Calu3 (cell line): ENCODE measurements at regions not wholly inside any gene's neighbourhood (a gene's known extent, or its start where the extent isn't known, plus 50 kb on each side); places are given as distances from the start of the nearest gene placed in this dataset.
A peak's percentile ranks its signal among the peaks of the same experiment; 100 is the strongest.
"Not testable (repeated sequence)": the region's sequence is repeated elsewhere in the genome, so short reads cannot be mapped to it uniquely, and the experiment has no call there.

Source experiments
- BruUV-seq: library from RNA; stranded (reverse); fragments of 400-500 nt; replicated peaks from 2 replicates; lab custom pipeline; 2021; lab: Mats Ljungman, UMichigan
- CTCF ChIA-PET: fragments of 300-600 bp; sonication (Branson Sonifier 250); formaldehyde crosslinking; loops from one replicate; lab custom pipeline; 2022; ENCODE audit warnings: antibody characterized with exemption; lab: Charles Lee
- DNase-seq: peaks from one replicate; pipeline ENCODE4 v3.0.0; 2022
- H3K27ac Mint-ChIP-seq: one replicate; pipeline ENCODE4 v1.8.0; 2022; ENCODE audit warnings: mixed read lengths; ENCODE audit not compliant: unreplicated experiment
- H3K27me3 Mint-ChIP-seq: one replicate; pipeline ENCODE4 v1.8.0; 2022; ENCODE audit warnings: mixed read lengths; ENCODE audit not compliant: unreplicated experiment
- H3K36me3 Mint-ChIP-seq: one replicate; pipeline ENCODE4 v1.8.0; 2022; ENCODE audit warnings: mild to moderate bottlenecking, moderate library complexity, mixed read lengths; ENCODE audit not compliant: insufficient read depth, unreplicated experiment
- H3K4me1 Mint-ChIP-seq: one replicate; pipeline ENCODE4 v1.8.0; 2022; ENCODE audit warnings: mild to moderate bottlenecking, low read depth, mixed read lengths; ENCODE audit not compliant: unreplicated experiment
- H3K4me3 Mint-ChIP-seq: one replicate; pipeline ENCODE4 v1.8.0; 2022; ENCODE audit warnings: mild to moderate bottlenecking, low read depth, moderate library complexity, mixed read lengths; ENCODE audit not compliant: unreplicated experiment
- H3K9me3 Mint-ChIP-seq: one replicate; pipeline ENCODE4 v1.8.0; 2022; ENCODE audit warnings: low read depth, mixed read lengths; ENCODE audit not compliant: unreplicated experiment
- intact Hi-C: fragments of 100-400 bp; cut with micrococcal nuclease; formaldehyde crosslinking; loops from one replicate; pipeline ENCODE4 v1.10.0; 2022; ENCODE audit not compliant: unreplicated experiment
- TF ChIP-seq, protein P1 (sequence below): fragments of 200-600 bp; IDR thresholded peaks from one replicate; pipeline ENCODE4 v1.8.0; 2022; ENCODE audit warnings: antibody characterized with exemption; ENCODE audit not compliant: unreplicated experiment

DNA sequence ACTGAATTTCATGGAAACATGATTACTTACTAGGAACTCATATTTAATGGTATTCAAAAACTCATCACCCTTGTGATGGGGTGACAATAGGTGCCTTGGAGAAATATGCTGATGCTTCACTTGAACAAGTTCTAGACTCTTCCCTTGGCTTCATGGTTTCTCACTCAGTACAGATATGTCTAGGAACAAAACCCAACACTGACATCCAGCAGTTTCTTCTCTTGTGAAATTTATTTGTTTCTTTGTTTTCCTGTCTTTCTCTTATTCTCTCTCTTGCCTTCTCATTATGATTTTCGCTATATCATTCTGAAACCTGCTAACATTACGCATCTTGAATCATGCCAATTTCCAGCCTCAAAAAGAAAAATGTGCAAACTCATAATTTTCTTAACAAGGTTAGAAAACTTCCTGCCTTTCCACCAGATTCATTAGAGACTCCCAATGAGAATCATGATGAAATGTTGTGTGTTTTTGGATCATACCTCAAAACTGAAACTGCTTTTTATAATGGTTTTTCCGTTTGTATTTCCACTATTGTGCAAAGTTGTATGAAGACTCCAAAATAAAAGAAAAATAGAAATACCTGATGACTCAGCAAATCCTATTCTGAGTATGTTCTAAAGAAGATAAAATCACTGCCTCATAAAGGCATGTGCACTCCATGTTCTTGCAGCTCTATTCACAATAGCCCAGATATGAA is 1021.5 kb downstream of the TMEM121 start:
- H3K36me3 Mint-ChIP-seq: no peaks in the 10 kb centered on the region
- no peak overlapping the region for H3K27ac Mint-ChIP-seq
- no peaks in the 10 kb centered on the region for H3K9me3 Mint-ChIP-seq
- TF ChIP-seq, protein P1, sequence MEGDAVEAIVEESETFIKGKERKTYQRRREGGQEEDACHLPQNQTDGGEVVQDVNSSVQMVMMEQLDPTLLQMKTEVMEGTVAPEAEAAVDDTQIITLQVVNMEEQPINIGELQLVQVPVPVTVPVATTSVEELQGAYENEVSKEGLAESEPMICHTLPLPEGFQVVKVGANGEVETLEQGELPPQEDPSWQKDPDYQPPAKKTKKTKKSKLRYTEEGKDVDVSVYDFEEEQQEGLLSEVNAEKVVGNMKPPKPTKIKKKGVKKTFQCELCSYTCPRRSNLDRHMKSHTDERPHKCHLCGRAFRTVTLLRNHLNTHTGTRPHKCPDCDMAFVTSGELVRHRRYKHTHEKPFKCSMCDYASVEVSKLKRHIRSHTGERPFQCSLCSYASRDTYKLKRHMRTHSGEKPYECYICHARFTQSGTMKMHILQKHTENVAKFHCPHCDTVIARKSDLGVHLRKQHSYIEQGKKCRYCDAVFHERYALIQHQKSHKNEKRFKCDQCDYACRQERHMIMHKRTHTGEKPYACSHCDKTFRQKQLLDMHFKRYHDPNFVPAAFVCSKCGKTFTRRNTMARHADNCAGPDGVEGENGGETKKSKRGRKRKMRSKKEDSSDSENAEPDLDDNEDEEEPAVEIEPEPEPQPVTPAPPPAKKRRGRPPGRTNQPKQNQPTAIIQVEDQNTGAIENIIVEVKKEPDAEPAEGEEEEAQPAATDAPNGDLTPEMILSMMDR: no peak
- H3K4me1 Mint-ChIP-seq: no peaks in the 10 kb centered on the region
- CTCF ChIA-PET: no interaction called here
- intact Hi-C loops: no loop called here
- BruUV-seq: no TSS peak
- no peak for DNase-seq
- H3K4me3 Mint-ChIP-seq: no peak overlapping the region
- no peaks in the 10 kb centered on the region for H3K27me3 Mint-ChIP-seq

DNA sequence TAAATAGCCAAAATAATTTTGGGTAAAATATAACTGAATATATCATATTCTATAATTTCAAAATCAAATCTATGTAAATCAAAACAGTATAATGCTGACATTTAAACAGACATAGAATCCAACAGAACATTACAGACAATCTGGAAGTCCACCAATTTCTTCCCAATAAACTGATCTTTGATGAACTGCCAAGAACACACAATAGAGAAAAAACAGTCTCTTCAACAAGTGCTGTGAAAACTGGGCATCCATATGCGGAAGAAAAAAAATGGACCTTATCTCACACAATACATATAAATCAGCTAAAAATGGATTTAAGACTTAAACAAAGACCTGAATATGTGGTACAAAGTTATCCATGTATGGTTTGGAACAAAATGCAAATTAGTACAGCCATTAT is 1022.7 kb downstream of the TMEM121 start:
- CTCF ChIA-PET: no interaction called here
- intact Hi-C loops: no loop called here
- TF ChIP-seq, protein P1: no peak
- no peak overlapping the region for H3K4me3 Mint-ChIP-seq
- H3K9me3 Mint-ChIP-seq: no peaks in the 10 kb centered on the region
- no peak for DNase-seq
- H3K27me3 Mint-ChIP-seq: no peaks in the 10 kb centered on the region
- no peaks in the 10 kb centered on the region for H3K4me1 Mint-ChIP-seq
- H3K27ac Mint-ChIP-seq: no peak overlapping the region
- BruUV-seq: no TSS peak
- no peaks in the 10 kb centered on the region for H3K36me3 Mint-ChIP-seq

DNA sequence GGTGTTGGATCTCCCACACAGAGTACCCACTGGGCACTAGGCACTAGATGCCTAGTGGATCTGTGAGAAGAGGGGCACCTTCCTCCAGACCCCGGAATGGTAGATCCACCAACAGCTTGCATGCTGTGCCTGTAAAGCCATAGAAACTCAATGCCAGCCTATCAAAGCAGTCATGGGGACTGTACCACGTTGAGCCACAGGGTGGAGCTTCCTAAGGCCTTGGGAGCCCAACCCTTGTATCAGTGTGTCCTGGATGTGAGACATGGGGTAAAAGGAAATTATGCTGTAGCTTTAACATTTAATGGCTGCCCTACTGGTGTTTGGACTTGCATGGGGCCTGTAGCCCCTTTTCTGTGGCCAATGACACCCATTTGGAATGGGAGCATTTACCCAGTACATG is 1024.9 kb downstream of the TMEM121 start:
- no peaks in the 10 kb centered on the region for H3K4me1 Mint-ChIP-seq
- no peak overlapping the region for H3K27ac Mint-ChIP-seq
- H3K9me3 Mint-ChIP-seq: no peaks in the 10 kb centered on the region
- no peaks in the 10 kb centered on the region for H3K36me3 Mint-ChIP-seq
- no peaks in the 10 kb centered on the region for H3K27me3 Mint-ChIP-seq
- H3K4me3 Mint-ChIP-seq: no peak overlapping the region
- BruUV-seq: no TSS peak
- CTCF ChIA-PET: interaction anchor here (0.8 kb wide), 1 partner anchor 115 kb away, joined by 3 read pairs; no protein-coding TSS in a partner anchor
- peak; percentile 22 for DNase-seq
- intact Hi-C loops: no loop called here
- TF ChIP-seq, protein P1: no peak

DNA sequence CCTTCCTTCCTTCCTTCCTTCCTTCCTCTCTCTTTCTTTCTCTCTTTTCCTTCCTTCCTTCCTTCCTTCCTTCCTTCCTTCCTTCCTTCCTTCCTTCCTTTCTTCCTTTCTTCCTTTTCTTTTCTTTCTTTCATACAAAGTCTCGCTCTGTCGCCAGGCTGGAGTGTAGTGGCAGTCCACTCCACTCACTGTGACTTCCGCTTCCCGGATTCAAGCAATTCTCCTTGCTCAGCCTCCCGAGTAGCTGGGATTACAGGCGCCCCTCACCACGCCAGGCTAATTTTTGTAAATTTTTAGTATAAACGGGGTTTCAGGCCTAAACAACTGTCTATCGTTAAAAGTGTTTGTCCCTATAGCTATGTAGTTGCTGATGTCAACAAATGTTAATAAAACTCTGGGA is 1029.8 kb downstream of the TMEM121 start:
- intact Hi-C loops, H3K36me3 Mint-ChIP-seq, H3K4me1 Mint-ChIP-seq, DNase-seq, CTCF ChIA-PET, BruUV-seq, H3K27ac Mint-ChIP-seq, H3K4me3 Mint-ChIP-seq, H3K9me3 Mint-ChIP-seq: not testable (repeated sequence)
- H3K27me3 Mint-ChIP-seq: peaks cover 13% of the 10 kb centered on the region

DNA sequence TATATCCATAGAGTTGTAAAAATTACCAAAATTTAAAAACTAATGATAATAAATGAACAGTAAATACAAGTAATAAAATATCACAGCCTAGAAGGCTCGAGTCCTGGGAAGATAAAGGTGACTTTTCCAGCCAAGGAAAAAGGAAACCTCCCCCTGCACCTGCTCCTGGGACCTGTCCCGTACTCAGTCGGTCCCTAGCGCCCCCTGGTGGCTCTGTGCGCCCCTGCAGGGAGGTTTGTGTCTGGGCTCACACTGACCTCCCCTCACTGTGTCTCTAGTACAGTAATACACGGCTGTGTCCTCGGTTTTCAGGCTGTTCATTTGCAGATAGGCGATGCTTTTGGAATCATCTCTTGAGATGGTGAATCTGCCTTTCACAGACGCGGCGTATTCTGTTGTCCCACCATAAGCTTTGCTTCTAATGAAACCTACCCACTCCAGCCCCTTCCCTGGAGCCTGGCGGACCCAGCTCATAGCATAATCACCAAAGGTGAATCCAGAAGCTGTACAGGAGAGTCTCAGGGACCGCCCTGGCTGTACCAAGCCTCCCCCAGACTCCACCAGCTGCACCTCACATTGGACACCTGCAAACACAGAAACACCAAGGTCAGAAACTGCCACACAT is 1030.4 kb downstream of the TMEM121 start:
- no peaks in the 10 kb centered on the region for H3K9me3 Mint-ChIP-seq
- H3K4me1 Mint-ChIP-seq: no peaks in the 10 kb centered on the region
- no peak overlapping the region for H3K4me3 Mint-ChIP-seq
- no TSS peak for BruUV-seq
- CTCF ChIA-PET: interaction anchor here (0.7 kb wide), 1 partner anchor 121 kb away, joined by 3 read pairs; no protein-coding TSS in a partner anchor
- no peak overlapping the region for H3K27ac Mint-ChIP-seq
- H3K27me3 Mint-ChIP-seq: peaks cover 13% of the 10 kb centered on the region
- intact Hi-C loops: no loop called here
- TF ChIP-seq, protein P1: peak; percentile 60
- DNase-seq: peak; percentile 81
- no peaks in the 10 kb centered on the region for H3K36me3 Mint-ChIP-seq
